ENCODE measurements at regions not wholly inside any gene's neighbourhood (a gene's known extent, or its start where the extent isn't known, plus 50 kb on each side); places are given as distances from the start of the nearest gene placed in this dataset.

DNA sequence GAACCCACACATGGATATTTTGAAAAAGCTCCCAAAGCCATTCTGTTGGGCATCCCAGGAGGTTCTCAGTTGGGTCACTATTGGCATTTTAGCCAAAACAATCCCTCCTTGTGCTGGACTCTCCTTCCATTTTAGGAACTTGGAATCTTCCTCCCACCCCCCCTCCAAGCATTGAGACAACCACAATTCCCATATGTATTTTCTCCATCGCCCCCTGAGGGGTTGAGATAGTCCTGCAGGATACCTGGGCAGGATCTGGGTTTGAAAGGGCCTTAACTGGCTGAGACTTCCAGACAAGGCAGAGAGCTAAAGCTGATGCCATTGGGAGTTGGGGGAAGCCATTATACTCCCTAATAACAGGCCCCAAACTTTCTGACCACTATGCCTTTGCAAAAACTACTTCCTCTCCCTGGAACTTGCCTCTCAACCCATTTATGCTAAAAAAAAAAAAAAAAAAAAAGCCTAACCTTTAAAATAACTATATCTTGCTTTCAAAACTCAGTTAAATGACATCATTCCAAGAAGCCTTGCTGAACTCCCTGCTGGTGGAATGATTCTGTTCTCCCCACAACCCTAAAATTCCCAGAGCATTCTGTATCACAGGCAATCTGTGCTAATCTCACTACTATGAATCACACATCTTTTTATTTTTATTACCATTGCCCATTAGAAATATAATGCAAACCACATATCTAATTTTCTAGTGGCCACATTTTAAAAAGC lies 77.5 kb upstream of the PDE1C start:
- no peak overlapping the region for H3K4me3 Mint-ChIP-seq
- no peak overlapping the region for H3K27ac Mint-ChIP-seq
- no peak for TF ChIP-seq CTCF (IDR thresholded peaks at IDR 0.05; ENCODE audit: unreplicated experiment)
- H3K9me3 Mint-ChIP-seq, result peaks cover 4% of the 10 kb centered on the region
- DNase-seq (ENCODE audit: low spot score in 2 of 2, unreplicated experiment in 2 of 2), result no peak
- H3K36me3 Mint-ChIP-seq, result no peaks in the 10 kb centered on the region
- H3K4me1 Mint-ChIP-seq, result no peaks in the 10 kb centered on the region
- peaks cover 26% of the 10 kb centered on the region for H3K27me3 Mint-ChIP-seq (ENCODE audit: low read depth)

GRCh38 chr7:32145911-32146310 lies 75.7 kb upstream of the PDE1C start:
- H3K27me3 Mint-ChIP-seq (ENCODE audit: low read depth), result peaks cover 35% of the 10 kb centered on the region
- peaks cover 4% of the 10 kb centered on the region for H3K9me3 Mint-ChIP-seq
- no peak overlapping the region for H3K4me3 Mint-ChIP-seq
- TF ChIP-seq CTCF (IDR thresholded peaks at IDR 0.05; ENCODE audit: unreplicated experiment), result no peak
- H3K4me1 Mint-ChIP-seq, result no peaks in the 10 kb centered on the region
- no peak overlapping the region for H3K27ac Mint-ChIP-seq
- H3K36me3 Mint-ChIP-seq, result no peaks in the 10 kb centered on the region
- no peak for DNase-seq (ENCODE audit: low spot score in 2 of 2, unreplicated experiment in 2 of 2)

DNA sequence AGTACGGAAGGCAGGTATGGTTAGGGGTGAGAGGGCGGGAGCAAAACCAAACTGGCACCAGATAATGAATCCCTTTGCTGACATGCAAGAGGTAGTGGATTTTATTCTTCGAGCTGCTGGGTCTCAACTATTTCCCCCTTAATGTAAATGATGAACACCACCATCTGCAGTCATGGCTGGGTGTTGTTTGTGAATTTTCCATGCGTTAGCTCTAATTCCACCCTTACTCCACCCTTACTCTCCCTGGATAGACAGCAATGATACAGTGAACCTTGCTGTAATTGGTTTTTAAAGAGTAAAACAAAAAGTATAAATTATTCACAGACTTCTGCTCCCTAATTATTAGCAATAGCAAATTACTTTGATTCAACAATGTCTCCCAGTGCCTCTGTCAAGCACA lies 74.5 kb upstream of the PDE1C start:
- Mint-ChIP-seq H3K27ac (no peak overlapping the region), H3K27me3 (ENCODE audit: low read depth) (peaks cover 35% of the 10 kb centered on the region), H3K4me3 (no peak overlapping the region), H3K9me3 (peaks cover 4% of the 10 kb centered on the region), H3K4me1 (no peaks in the 10 kb centered on the region), H3K36me3 (no peaks in the 10 kb centered on the region)
- DNase-seq (ENCODE audit: low spot score in 2 of 2, unreplicated experiment in 2 of 2), result no peak
- no peak for TF ChIP-seq CTCF (IDR thresholded peaks at IDR 0.05; ENCODE audit: unreplicated experiment)

DNA sequence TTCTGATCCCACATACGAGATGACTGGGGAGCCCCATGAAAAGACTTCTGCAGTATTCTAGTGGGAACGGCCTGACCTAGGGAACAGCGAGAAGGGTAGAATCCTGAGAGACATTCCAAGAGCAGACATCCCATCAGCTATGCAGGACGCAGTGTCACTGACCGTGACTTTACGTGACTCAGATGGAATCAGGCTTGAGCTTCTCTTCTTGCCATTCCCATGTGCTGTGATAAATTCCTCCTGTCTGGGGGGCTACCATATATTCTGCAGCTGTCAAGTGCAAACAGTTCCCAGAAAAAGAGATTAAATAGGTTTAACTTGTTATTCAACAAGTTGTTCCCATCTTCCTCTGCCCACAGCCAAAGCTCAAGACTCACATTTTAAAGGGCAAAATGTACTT lies 73.1 kb upstream of the PDE1C start:
- Mint-ChIP-seq H3K36me3 (no peaks in the 10 kb centered on the region), H3K4me1 (no peaks in the 10 kb centered on the region), H3K27me3 (ENCODE audit: low read depth) (peaks cover 32% of the 10 kb centered on the region), H3K4me3 (no peak overlapping the region), H3K9me3 (peaks cover 4% of the 10 kb centered on the region), H3K27ac (no peak overlapping the region)
- no peak for TF ChIP-seq CTCF (IDR thresholded peaks at IDR 0.05; ENCODE audit: unreplicated experiment)
- no peak for DNase-seq (ENCODE audit: low spot score in 2 of 2, unreplicated experiment in 2 of 2)

DNA sequence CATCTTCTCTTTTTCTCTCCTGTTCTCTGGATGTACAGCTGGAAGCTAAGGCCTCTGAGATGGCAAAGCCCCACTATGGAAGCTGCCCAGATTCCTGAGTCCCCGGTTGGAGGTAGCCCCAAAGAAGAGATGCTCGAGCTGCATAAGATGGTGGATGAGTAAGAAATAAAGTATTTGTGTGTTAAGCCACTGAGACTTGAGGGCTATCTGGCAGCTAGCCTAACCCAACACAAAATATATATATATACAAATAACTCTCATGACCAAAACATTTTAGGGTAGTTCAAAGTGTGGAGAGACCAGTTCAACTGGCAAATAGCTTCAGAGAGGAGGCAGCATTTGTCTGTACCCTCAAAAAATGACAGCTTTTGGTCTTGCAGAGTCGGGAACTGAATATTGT lies 72.4 kb upstream of the PDE1C start:
- no peak for DNase-seq (ENCODE audit: low spot score in 2 of 2, unreplicated experiment in 2 of 2)
- Mint-ChIP-seq H3K4me1 (no peaks in the 10 kb centered on the region), H3K27ac (no peak overlapping the region), H3K4me3 (no peak overlapping the region), H3K9me3 (peaks cover 4% of the 10 kb centered on the region), H3K27me3 (ENCODE audit: low read depth) (peaks cover 32% of the 10 kb centered on the region), H3K36me3 (no peaks in the 10 kb centered on the region)
- no peak for TF ChIP-seq CTCF (IDR thresholded peaks at IDR 0.05; ENCODE audit: unreplicated experiment)

All from mesothelial cell of epicardium (in vitro differentiated cells).